ENCODE measurements at regions not wholly inside any gene's neighbourhood (a gene's known extent, or its start where the extent isn't known, plus 50 kb on each side); places are given as distances from the start of the nearest gene placed in this dataset.

DNA sequence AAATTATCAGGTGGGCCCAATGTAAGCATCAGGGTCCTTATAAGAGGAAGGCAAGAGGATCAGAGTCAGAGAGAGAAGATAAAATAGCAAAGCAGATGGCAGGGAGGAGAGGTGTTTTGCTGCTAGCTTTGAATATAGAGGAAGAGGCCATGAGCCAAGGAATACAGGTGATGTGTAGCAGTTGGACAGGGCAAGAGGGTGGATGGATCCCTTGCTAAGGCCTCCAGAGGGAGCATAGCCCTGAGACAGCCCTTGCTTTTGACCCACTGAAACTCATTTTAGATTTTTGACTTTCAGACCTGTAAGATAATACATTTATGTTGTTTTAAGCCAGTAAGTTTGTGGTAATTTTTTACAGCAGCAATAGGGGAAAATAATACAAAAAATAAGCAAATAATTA lies 116.6 kb upstream of the PARD3B start:
- no peak overlapping the region for H3K4me2 ChIP-seq
- no peak overlapping the region for H3K27ac ChIP-seq
- ATAC-seq: peak; percentile 32 to 64; a peak in 1 of 6 replicates
- peaks cover 11% of the 10 kb centered on the region for H3K9me3 ChIP-seq
- ChIA-PET CTCF (interaction anchor here (0.6 to 2.0 kb wide), 2 partner anchors 15 to 267 kb away, joined by 3 to 5 read pairs; no protein-coding TSS in a partner anchor), POLR2A (no interaction called here)
- TF ChIP-seq, protein P1, sequence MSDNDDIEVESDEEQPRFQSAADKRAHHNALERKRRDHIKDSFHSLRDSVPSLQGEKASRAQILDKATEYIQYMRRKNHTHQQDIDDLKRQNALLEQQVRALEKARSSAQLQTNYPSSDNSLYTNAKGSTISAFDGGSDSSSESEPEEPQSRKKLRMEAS (IDR thresholded peaks at IDR 0.05): no peak
- TF ChIP-seq SMC3 (IDR thresholded peaks at IDR 0.05) (no peak), PHF8 (IDR thresholded peaks at IDR 0.05; ENCODE audit: borderline replicate concordance, low read depth) (no peak), MAZ (IDR thresholded peaks at IDR 0.05; ENCODE audit: borderline replicate concordance, low read depth, low read length) (no peak), EP300 (IDR thresholded peaks at IDR 0.05) (no peak), NFE2L2 (conservative IDR thresholded peaks at IDR 0.05; ENCODE audit: low read length) (no peak), FOSB (CRISPR knock-in tag; IDR thresholded peaks at IDR 0.05) (no peak), ZFP36 (IDR thresholded peaks at IDR 0.05; ENCODE audit: borderline replicate concordance, partially characterized antibody) (no peak), TP53 (CRISPR knock-in tag; IDR thresholded peaks at IDR 0.05) (no peak), HOXB13 (CRISPR knock-in tag; IDR thresholded peaks at IDR 0.05; ENCODE audit: low read depth) (no peak), FOXS1 (CRISPR knock-in tag; IDR thresholded peaks at IDR 0.05) (no peak), EHMT2 (IDR thresholded peaks at IDR 0.05; ENCODE audit: low read depth) (no peak), CEBPB (IDR thresholded peaks at IDR 0.05) (no peak), ZSCAN20 (CRISPR knock-in tag; IDR thresholded peaks at IDR 0.05) (no peak), FOSL2 (IDR thresholded peaks at IDR 0.05) (no peak), FOSL2 (CRISPR knock-in tag; IDR thresholded peaks at IDR 0.05) (no peak), JUN (IDR thresholded peaks at IDR 0.05) (no peak)
- TF ChIP-seq, protein P2, sequence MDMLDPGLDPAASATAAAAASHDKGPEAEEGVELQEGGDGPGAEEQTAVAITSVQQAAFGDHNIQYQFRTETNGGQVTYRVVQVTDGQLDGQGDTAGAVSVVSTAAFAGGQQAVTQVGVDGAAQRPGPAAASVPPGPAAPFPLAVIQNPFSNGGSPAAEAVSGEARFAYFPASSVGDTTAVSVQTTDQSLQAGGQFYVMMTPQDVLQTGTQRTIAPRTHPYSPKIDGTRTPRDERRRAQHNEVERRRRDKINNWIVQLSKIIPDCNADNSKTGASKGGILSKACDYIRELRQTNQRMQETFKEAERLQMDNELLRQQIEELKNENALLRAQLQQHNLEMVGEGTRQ (IDR thresholded peaks at IDR 0.05): no peak
- DNase-seq (ENCODE audit: low read depth in 1 of 2, low spot score in 1 of 2): no peak
- no peak for FAIRE-seq
- H3K4me1 ChIP-seq: no peaks in the 10 kb centered on the region
- no peak overlapping the region for H3K4me3 ChIP-seq

DNA sequence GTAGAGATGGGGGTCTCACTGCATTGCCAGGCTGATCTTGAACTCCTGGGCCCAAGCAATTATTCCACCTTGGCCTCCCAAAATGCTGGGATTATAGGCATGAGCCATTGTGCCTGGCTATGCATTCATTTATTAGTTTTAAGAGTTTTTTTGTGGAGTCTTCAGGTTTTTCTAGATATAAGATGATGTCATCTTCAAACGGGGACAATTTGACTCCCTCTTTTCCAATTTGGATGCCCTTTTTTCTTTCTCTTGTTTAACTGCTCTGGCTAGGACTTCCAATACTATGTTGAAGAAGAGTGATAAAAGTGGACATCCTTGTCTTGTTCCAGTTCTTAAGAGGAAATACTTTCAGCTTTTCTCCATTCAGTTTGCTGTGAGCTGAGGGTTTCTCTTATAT lies 113.7 kb upstream of the PARD3B start:
- no peaks in the 10 kb centered on the region for H3K4me1 ChIP-seq
- H3K9me3 ChIP-seq: peaks cover 11% of the 10 kb centered on the region; the same call in 2 of the 3 replicates
- WGBS (ENCODE audit: missing lambda C conversion rate): 32% methylated on average over 1 of the region's 1 CpG
- ATAC-seq (no peak), FAIRE-seq (no peak), DNase-seq (ENCODE audit: low read depth in 1 of 2, low spot score in 1 of 2) (no peak)
- CTCF ChIA-PET: no interaction called here
- no peak for TF ChIP-seq HEYL (CRISPR knock-in tag; IDR thresholded peaks at IDR 0.05)
- TF ChIP-seq, protein P3, sequence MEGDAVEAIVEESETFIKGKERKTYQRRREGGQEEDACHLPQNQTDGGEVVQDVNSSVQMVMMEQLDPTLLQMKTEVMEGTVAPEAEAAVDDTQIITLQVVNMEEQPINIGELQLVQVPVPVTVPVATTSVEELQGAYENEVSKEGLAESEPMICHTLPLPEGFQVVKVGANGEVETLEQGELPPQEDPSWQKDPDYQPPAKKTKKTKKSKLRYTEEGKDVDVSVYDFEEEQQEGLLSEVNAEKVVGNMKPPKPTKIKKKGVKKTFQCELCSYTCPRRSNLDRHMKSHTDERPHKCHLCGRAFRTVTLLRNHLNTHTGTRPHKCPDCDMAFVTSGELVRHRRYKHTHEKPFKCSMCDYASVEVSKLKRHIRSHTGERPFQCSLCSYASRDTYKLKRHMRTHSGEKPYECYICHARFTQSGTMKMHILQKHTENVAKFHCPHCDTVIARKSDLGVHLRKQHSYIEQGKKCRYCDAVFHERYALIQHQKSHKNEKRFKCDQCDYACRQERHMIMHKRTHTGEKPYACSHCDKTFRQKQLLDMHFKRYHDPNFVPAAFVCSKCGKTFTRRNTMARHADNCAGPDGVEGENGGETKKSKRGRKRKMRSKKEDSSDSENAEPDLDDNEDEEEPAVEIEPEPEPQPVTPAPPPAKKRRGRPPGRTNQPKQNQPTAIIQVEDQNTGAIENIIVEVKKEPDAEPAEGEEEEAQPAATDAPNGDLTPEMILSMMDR (IDR thresholded peaks at IDR 0.05): no peak
- TF ChIP-seq FOSL2 (IDR thresholded peaks at IDR 0.05): no peak
- TF ChIP-seq FOSL2 (CRISPR knock-in tag; IDR thresholded peaks at IDR 0.05): no peak
- no peak for TF ChIP-seq EHF (CRISPR knock-in tag; IDR thresholded peaks at IDR 0.05)
- no peak for TF ChIP-seq CBX8 (IDR thresholded peaks at IDR 0.05)
- TF ChIP-seq EHMT2 (IDR thresholded peaks at IDR 0.05; ENCODE audit: low read depth): no peak
- TF ChIP-seq, protein P4, sequence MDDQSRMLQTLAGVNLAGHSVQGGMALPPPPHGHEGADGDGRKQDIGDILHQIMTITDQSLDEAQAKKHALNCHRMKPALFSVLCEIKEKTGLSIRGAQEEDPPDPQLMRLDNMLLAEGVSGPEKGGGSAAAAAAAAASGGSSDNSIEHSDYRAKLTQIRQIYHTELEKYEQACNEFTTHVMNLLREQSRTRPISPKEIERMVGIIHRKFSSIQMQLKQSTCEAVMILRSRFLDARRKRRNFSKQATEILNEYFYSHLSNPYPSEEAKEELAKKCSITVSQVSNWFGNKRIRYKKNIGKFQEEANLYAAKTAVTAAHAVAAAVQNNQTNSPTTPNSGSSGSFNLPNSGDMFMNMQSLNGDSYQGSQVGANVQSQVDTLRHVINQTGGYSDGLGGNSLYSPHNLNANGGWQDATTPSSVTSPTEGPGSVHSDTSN (IDR thresholded peaks at IDR 0.05): no peak
- TF ChIP-seq, protein P1 (IDR thresholded peaks at IDR 0.05): no peak
- no peak for TF ChIP-seq JUNB (IDR thresholded peaks at IDR 0.05)
- no peak for TF ChIP-seq SREBF2 (IDR thresholded peaks at IDR 0.05)
- POLR2A ChIA-PET: no interaction called here
- H3K27ac ChIP-seq: no peak overlapping the region
- H3K4me3 ChIP-seq: no peak overlapping the region
- no peak overlapping the region for H3K4me2 ChIP-seq
